ENCODE measurements at regions not wholly inside any gene's neighbourhood (a gene's known extent, or its start where the extent isn't known, plus 50 kb on each side); places are given as distances from the start of the nearest gene placed in this dataset.
"Not testable (repeated sequence)": the region's sequence is repeated elsewhere in the genome, so short reads cannot be mapped to it uniquely, and the experiment has no call there.

GRCh38 chr5:18617191-18617590 is 982.9 kb downstream of the TAF11L14 start:
- DNase-seq = not testable (repeated sequence)

GRCh38 chr5:18630458-18631045 is 996.3 kb downstream of the TAF11L14 start:
- DNase-seq = no peak

GRCh38 chr5:18652404-18653215 is 1018.4 kb downstream of the TAF11L14 start:
- DNase-seq = no peak

- no peak for DNase-seq
Observed at GRCh38 chr5:18653216-18653752, 1019.0 kb downstream of the TAF11L14 start.

- no peak for DNase-seq
Observed at GRCh38 chr5:18660511-18660910, 1026.3 kb downstream of the TAF11L14 start.

GRCh38 chr5:18662231-18662630 is 1028.0 kb downstream of the TAF11L14 start:
- DNase-seq = no peak

GRCh38 chr5:18674212-18674611 is 1040.0 kb downstream of the TAF11L14 start:
- DNase-seq = not testable (repeated sequence)

GRCh38 chr5:18675041-18675440 is 1040.8 kb downstream of the TAF11L14 start:
- DNase-seq = no peak

GRCh38 chr5:18686253-18686652 is 1052.0 kb downstream of the TAF11L14 start:
- DNase-seq = no peak

GRCh38 chr5:18687429-18687828 is 1053.2 kb downstream of the TAF11L14 start:
- no peak for DNase-seq

- no peak for DNase-seq
Observed at GRCh38 chr5:18699681-18700080, 1065.4 kb downstream of the TAF11L14 start.

GRCh38 chr5:18702821-18703220 is 1068.6 kb downstream of the TAF11L14 start:
- DNase-seq = peak; percentile 39

GRCh38 chr5:18712936-18713485 is 1078.8 kb downstream of the TAF11L14 start:
- DNase-seq = peak; percentile 62

GRCh38 chr5:18720002-18720401 is 1085.7 kb downstream of the TAF11L14 start:
- DNase-seq = no peak

GRCh38 chr5:18732556-18733479 is 1098.6 kb downstream of the TAF11L14 start:
- no peak for DNase-seq

GRCh38 chr5:18736051-18736398 is 1101.8 kb downstream of the TAF11L14 start:
- no peak for DNase-seq

- DNase-seq = not testable (repeated sequence)
Observed at GRCh38 chr5:18736736-18737135, 1102.5 kb downstream of the TAF11L14 start.

- DNase-seq = peak; percentile 10
Observed at GRCh38 chr5:18740301-18740700, 1106.0 kb downstream of the TAF11L14 start.

GRCh38 chr5:18742830-18743229 is 1108.6 kb downstream of the TAF11L14 start:
- DNase-seq = no peak

- no peak for DNase-seq
Observed at GRCh38 chr5:18744441-18744840, 1110.2 kb downstream of the TAF11L14 start.

- peak; percentile 63 for DNase-seq
Observed at GRCh38 chr5:18745042-18745987, 1111.1 kb downstream of the TAF11L14 start.

All from inflammatory macrophage treated with lipopolysaccharide for 4 hours (primary cell).